RWPE2 (cell line): ENCODE measurements at regions not wholly inside any gene's neighbourhood (a gene's known extent, or its start where the extent isn't known, plus 50 kb on each side); places are given as distances from the start of the nearest gene placed in this dataset.
A peak's percentile ranks its signal among the peaks of the same experiment; 100 is the strongest.

ENCODE experiments used
- ATAC-seq: fragments of 200-7000 bp; cut with Tn5 transposase; 3 replicates; pipeline ENCODE4 v1.9.1; 2021; ENCODE audit warnings: low read depth
- DNase-seq: peaks from one replicate; pipeline ENCODE4 v3.0.0-alpha.2; 2020; ENCODE audit warnings: low spot score
- H3K27ac ChIP-seq: fragments of 450-650 bp; 2 replicates; pipeline ENCODE4 v1.5.1; 2017; ENCODE audit warnings: mild to moderate bottlenecking; ENCODE audit not compliant: poor library complexity, severe bottlenecking
- H3K27me3 ChIP-seq: fragments of 250-450 bp; sonication (Bioruptor Pico); 2 replicates; pipeline ENCODE4 v1.5.1; 2021; ENCODE audit warnings: mild to moderate bottlenecking, moderate library complexity; ENCODE audit not compliant: insufficient read depth, poor library complexity, severe bottlenecking
- H3K36me3 ChIP-seq: fragments of 250-450 bp; sonication (Bioruptor Pico); 2 replicates; pipeline ENCODE4 v1.5.1; 2020; ENCODE audit warnings: low read depth, mild to moderate bottlenecking, moderate library complexity
- H3K4me1 ChIP-seq: fragments of 250-450 bp; sonication (Bioruptor Pico); 2 replicates; pipeline ENCODE4 v1.5.1; 2021; ENCODE audit warnings: mild to moderate bottlenecking, moderate library complexity; ENCODE audit not compliant: insufficient read depth, poor library complexity, severe bottlenecking
- H3K4me3 ChIP-seq: fragments of 250-450 bp; sonication (Bioruptor Pico); 2 replicates; pipeline ENCODE4 v1.5.1; 2021; ENCODE audit warnings: mild to moderate bottlenecking, moderate library complexity; ENCODE audit not compliant: severe bottlenecking
- H3K9me3 ChIP-seq: fragments of 250-450 bp; sonication (Bioruptor Pico); 2 replicates; pipeline ENCODE4 v1.5.1; 2021; ENCODE audit warnings: mild to moderate bottlenecking, moderate library complexity; ENCODE audit not compliant: severe bottlenecking
- CTCF ChIP-seq: fragments of 450-650 bp; IDR thresholded peaks from one replicate; pipeline ENCODE4 v1.5.1; 2017; ENCODE audit warnings: mild to moderate bottlenecking, moderate library complexity; ENCODE audit not compliant: poor library complexity, severe bottlenecking

GRCh38 chr6:71589254-71589653 is 297.1 kb upstream of the RIMS1 start:
- peaks cover 5% of the 10 kb centered on the region for H3K4me1 ChIP-seq
- H3K4me3 ChIP-seq = no peak overlapping the region
- ATAC-seq (peak; percentile 64), DNase-seq (no peak)
- H3K27me3 ChIP-seq = no peaks in the 10 kb centered on the region
- no peaks in the 10 kb centered on the region for H3K9me3 ChIP-seq
- H3K36me3 ChIP-seq = no peaks in the 10 kb centered on the region
- H3K27ac ChIP-seq = no peak overlapping the region
- TF ChIP-seq CTCF = no peak

GRCh38 chr6:71592643-71593042 is 293.7 kb upstream of the RIMS1 start:
- no peak for ATAC-seq
- Histone ChIP-seq H3K9me3 (no peaks in the 10 kb centered on the region), H3K36me3 (no peaks in the 10 kb centered on the region), H3K4me1 (peaks cover 5% of the 10 kb centered on the region), H3K27ac (no peak overlapping the region), H3K27me3 (no peaks in the 10 kb centered on the region), H3K4me3 (no peak overlapping the region)
- no peak for DNase-seq
- no peak for TF ChIP-seq CTCF

- ATAC-seq (no peak), DNase-seq (no peak)
- H3K4me1 ChIP-seq = peaks cover 19% of the 10 kb centered on the region
- no peak for TF ChIP-seq CTCF
- no peaks in the 10 kb centered on the region for H3K27me3 ChIP-seq
- H3K27ac ChIP-seq = no peak overlapping the region
- no peaks in the 10 kb centered on the region for H3K36me3 ChIP-seq
- H3K4me3 ChIP-seq = no peak overlapping the region
- no peaks in the 10 kb centered on the region for H3K9me3 ChIP-seq
Observed at GRCh38 chr6:71599359-71599758, 287.0 kb upstream of the RIMS1 start.

- no peak for TF ChIP-seq CTCF
- Histone ChIP-seq H3K27ac (peak overlapping the region; percentile 94), H3K36me3 (no peaks in the 10 kb centered on the region), H3K27me3 (no peaks in the 10 kb centered on the region), H3K4me3 (no peak overlapping the region), H3K4me1 (peaks cover 19% of the 10 kb centered on the region), H3K9me3 (no peaks in the 10 kb centered on the region)
- DNase-seq (no peak), ATAC-seq (peak; percentile 97)
Observed at GRCh38 chr6:71602385-71603007, 283.9 kb upstream of the RIMS1 start.

- ATAC-seq (no peak), DNase-seq (no peak)
- H3K9me3 ChIP-seq = no peaks in the 10 kb centered on the region
- H3K27ac ChIP-seq = peak overlapping the region; percentile 94
- no peaks in the 10 kb centered on the region for H3K27me3 ChIP-seq
- H3K4me1 ChIP-seq = peaks cover 19% of the 10 kb centered on the region
- TF ChIP-seq CTCF = no peak
- H3K4me3 ChIP-seq = no peak overlapping the region
- H3K36me3 ChIP-seq = no peaks in the 10 kb centered on the region
Observed at GRCh38 chr6:71603021-71603420, 283.3 kb upstream of the RIMS1 start.
